Keratinocyte (primary cell): ENCODE measurements at regions not wholly inside any gene's neighbourhood (a gene's known extent, or its start where the extent isn't known, plus 50 kb on each side); places are given as distances from the start of the nearest gene placed in this dataset.
"Not testable (repeated sequence)": the region's sequence is repeated elsewhere in the genome, so short reads cannot be mapped to it uniquely, and the experiment has no call there.

Experiments used
- DNase-seq: peaks from one replicate; pipeline ENCODE4 v3.0.0-alpha.2; 2011; ENCODE audit warnings: low read depth, missing footprints, low spot score
- FAIRE-seq: peaks from 2 replicates; lab custom pipeline; 2011; peaks lifted over from hg19 to GRCh38; lab: Jason Lieb, UNC
- H2AFZ ChIP-seq: 2 replicates; pipeline ENCODE4 v1.6.0; 2012; ENCODE audit warnings: low read length, control low read depth, inconsistent platforms; ENCODE audit not compliant: control insufficient read depth
- H3K27ac ChIP-seq: 2 replicates; pipeline ENCODE4 v1.5.1; 2011; ENCODE audit warnings: low read length; ENCODE audit not compliant: control insufficient read depth, insufficient read depth
- H3K27me3 ChIP-seq: 3 replicates; pipeline ENCODE4 v1.6.0; 2011; ENCODE audit warnings: low read length; ENCODE audit not compliant: control insufficient read depth, insufficient read depth; ENCODE audit errors: extremely low read depth
- H3K36me3 ChIP-seq, 2 experiments: 2 replicates in 1 of 2; 3 replicates in 1 of 2; pipeline ENCODE4 v1.5.1; 2011; ENCODE audit warnings: low read length in 2 of 2, mild to moderate bottlenecking in 1 of 2; ENCODE audit not compliant: control insufficient read depth in 2 of 2, insufficient read depth in 2 of 2; ENCODE audit errors: extremely low read depth in 1 of 2
- H3K4me1 ChIP-seq: 3 replicates; pipeline ENCODE4 v1.5.1; 2011; ENCODE audit warnings: low read length; ENCODE audit not compliant: control insufficient read depth, insufficient read depth; ENCODE audit errors: extremely low read depth
- H3K4me2 ChIP-seq: 3 replicates; pipeline ENCODE4 v1.6.0; 2011; ENCODE audit warnings: low read depth, low read length; ENCODE audit not compliant: control insufficient read depth, insufficient read depth; ENCODE audit errors: extremely low read depth
- H3K4me3 ChIP-seq, 3 experiments: fragments of 200-600 bp in 1 of 3; sonication (generic) in 1 of 3; 2 replicates in 2 of 3; 3 replicates in 1 of 3; pipeline ENCODE4 v1.5.1; 2011 to 2016; ENCODE audit warnings: low read length in 3 of 3, mild to moderate bottlenecking in 3 of 3, control low read depth in 2 of 3, inconsistent platforms in 1 of 3, low read depth in 1 of 3, mixed read lengths in 1 of 3, mixed run types in 1 of 3, moderate library complexity in 1 of 3; ENCODE audit not compliant: control insufficient read depth in 2 of 3, insufficient read depth in 2 of 3; ENCODE audit errors: extremely low read depth in 1 of 3
- H3K79me2 ChIP-seq: 2 replicates; pipeline ENCODE4 v1.6.0; 2012; ENCODE audit warnings: low read length; ENCODE audit not compliant: control insufficient read depth, insufficient read depth
- H3K9ac ChIP-seq: 3 replicates; pipeline ENCODE4 v1.6.0; 2011; ENCODE audit warnings: low read length; ENCODE audit not compliant: control insufficient read depth, insufficient read depth; ENCODE audit errors: extremely low read depth
- H3K9me1 ChIP-seq: 3 replicates; pipeline ENCODE4 v1.6.0; 2011; ENCODE audit warnings: low read length; ENCODE audit not compliant: control insufficient read depth, insufficient read depth; ENCODE audit errors: extremely low read depth
- H3K9me3 ChIP-seq: 2 replicates; pipeline ENCODE4 v1.5.1; 2012; ENCODE audit warnings: low read depth, low read length; ENCODE audit not compliant: control insufficient read depth
- H4K20me1 ChIP-seq: 3 replicates; pipeline ENCODE4 v1.6.0; 2011; ENCODE audit warnings: low read length; ENCODE audit not compliant: control insufficient read depth, insufficient read depth; ENCODE audit errors: extremely low read depth
- EZH2 ChIP-seq: IDR thresholded peaks from one replicate; pipeline ENCODE4 v1.6.1; 2012; ENCODE audit warnings: inconsistent platforms, mild to moderate bottlenecking, low read length, moderate library complexity
- dilution Hi-C: fragments of 300-500 bp; cut with MboI; formaldehyde crosslinking; loops from one replicate; pipeline ENCODE4 v1.7.0; 2020; ENCODE audit warnings: low sequenced_read_pairs; ENCODE audit not compliant: extremely low pct_ligation_motif_present
- TF ChIP-seq, protein P1 (sequence below), 3 experiments: IDR thresholded peaks in 1 of 3; conservative IDR thresholded peaks in 1 of 3; optimal IDR thresholded peaks in 1 of 3; 2 replicates in 2 of 3; 3 replicates in 1 of 3; pipeline versions ENCODE3 to v1.5.1; 2011; ENCODE audit warnings: low read length in 3 of 3, mild to moderate bottlenecking in 3 of 3, moderate library complexity in 2 of 3, control low read depth in 1 of 3, inconsistent platforms in 1 of 3; ENCODE audit not compliant: insufficient read depth in 2 of 3; ENCODE audit errors: extremely low read depth in 1 of 3

DNA sequence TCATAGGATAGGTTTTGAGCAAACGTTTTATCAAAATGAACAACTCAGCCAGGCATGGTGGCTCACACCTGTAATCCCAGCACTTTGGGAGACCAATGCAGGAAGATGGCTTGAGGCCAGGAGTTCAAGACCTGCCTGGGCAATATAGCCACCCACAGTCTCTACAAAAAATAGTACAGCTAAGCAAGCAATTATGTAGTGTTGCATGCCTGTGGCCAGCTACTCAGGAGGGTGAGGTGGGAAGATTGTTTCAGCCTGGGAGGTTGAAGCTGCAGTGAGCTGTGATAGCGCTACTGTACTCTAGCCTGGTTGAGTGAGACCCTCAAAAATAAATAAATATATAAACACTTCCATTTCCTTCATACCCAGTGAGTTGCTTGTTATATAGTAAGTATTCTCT is 67.1 kb downstream of the LSMEM1 start:
- H3K4me2 ChIP-seq, result no peak overlapping the region
- TF ChIP-seq, protein P1, sequence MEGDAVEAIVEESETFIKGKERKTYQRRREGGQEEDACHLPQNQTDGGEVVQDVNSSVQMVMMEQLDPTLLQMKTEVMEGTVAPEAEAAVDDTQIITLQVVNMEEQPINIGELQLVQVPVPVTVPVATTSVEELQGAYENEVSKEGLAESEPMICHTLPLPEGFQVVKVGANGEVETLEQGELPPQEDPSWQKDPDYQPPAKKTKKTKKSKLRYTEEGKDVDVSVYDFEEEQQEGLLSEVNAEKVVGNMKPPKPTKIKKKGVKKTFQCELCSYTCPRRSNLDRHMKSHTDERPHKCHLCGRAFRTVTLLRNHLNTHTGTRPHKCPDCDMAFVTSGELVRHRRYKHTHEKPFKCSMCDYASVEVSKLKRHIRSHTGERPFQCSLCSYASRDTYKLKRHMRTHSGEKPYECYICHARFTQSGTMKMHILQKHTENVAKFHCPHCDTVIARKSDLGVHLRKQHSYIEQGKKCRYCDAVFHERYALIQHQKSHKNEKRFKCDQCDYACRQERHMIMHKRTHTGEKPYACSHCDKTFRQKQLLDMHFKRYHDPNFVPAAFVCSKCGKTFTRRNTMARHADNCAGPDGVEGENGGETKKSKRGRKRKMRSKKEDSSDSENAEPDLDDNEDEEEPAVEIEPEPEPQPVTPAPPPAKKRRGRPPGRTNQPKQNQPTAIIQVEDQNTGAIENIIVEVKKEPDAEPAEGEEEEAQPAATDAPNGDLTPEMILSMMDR (optimal IDR thresholded peaks at IDR 0.05 in 1 of 3, IDR thresholded peaks at IDR 0.05 in 1 of 3, conservative IDR thresholded peaks at IDR 0.05 in 1 of 3; ENCODE audit: extremely low read depth in 1 of 3, insufficient read depth in 2 of 3, low read length in 3 of 3), result no peak
- no peak for TF ChIP-seq EZH2
- H3K9me3 ChIP-seq, result no peaks in the 10 kb centered on the region
- no peak overlapping the region for H3K27ac ChIP-seq
- H3K79me2 ChIP-seq, result no peaks in the 10 kb centered on the region
- no peak overlapping the region for H3K9ac ChIP-seq
- no peaks in the 10 kb centered on the region for H3K4me1 ChIP-seq
- DNase-seq (no peak), FAIRE-seq (no peak)
- H4K20me1 ChIP-seq, result no peaks in the 10 kb centered on the region
- H3K4me3 ChIP-seq, result no peak overlapping the region
- H3K27me3 ChIP-seq, result no peaks in the 10 kb centered on the region
- no peaks in the 10 kb centered on the region for H3K36me3 ChIP-seq
- H2AFZ ChIP-seq, result no peak overlapping the region
- no peaks in the 10 kb centered on the region for H3K9me1 ChIP-seq
- dilution Hi-C loops, result no loop called here

DNA sequence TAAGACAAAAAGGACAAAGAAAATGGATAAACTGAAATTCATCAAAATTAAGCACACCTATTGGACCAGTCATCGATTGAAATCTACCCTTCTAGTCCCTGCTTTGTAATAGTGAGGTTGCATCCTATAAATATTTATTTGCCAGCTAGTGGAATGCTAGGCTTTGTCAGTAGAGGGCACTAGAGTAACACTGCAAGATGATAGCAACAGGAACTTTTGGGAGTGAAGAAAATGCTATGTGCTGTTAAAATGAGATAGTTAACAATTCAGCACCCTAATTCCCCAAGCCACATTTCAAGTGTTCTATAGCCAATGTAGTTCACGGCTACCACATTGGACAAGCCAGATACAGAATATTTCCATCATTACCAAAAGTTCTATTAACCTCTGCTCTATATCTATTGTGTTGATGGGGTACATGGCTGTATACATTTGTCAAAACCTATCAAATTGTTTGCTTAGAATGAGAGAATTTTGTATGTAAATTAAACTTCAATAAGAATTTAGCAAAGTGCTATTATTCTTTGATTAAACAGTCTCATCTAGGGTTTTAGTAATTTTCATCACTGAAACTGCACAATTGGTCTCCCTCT is 69.8 kb downstream of the LSMEM1 start:
- H3K4me2 ChIP-seq, result no peak overlapping the region
- no peak overlapping the region for H3K4me3 ChIP-seq
- no peak overlapping the region for H3K9ac ChIP-seq
- no peaks in the 10 kb centered on the region for H3K9me1 ChIP-seq
- no peaks in the 10 kb centered on the region for H3K27me3 ChIP-seq
- H3K4me1 ChIP-seq, result no peaks in the 10 kb centered on the region
- H2AFZ ChIP-seq, result no peak overlapping the region
- no peaks in the 10 kb centered on the region for H4K20me1 ChIP-seq
- dilution Hi-C loops, result no loop called here
- H3K9me3 ChIP-seq, result no peaks in the 10 kb centered on the region
- no peak overlapping the region for H3K27ac ChIP-seq
- no peak for TF ChIP-seq EZH2
- TF ChIP-seq, protein P1 (optimal IDR thresholded peaks at IDR 0.05 in 1 of 3, IDR thresholded peaks at IDR 0.05 in 1 of 3, conservative IDR thresholded peaks at IDR 0.05 in 1 of 3; ENCODE audit: extremely low read depth in 1 of 3, insufficient read depth in 2 of 3, low read length in 3 of 3), result peak in 2 of 3 experiments; percentile 87 to 91
- peak; percentile 23 for FAIRE-seq
- no peaks in the 10 kb centered on the region for H3K79me2 ChIP-seq
- peak; percentile 15 for DNase-seq
- H3K36me3 ChIP-seq, result no peaks in the 10 kb centered on the region

DNA sequence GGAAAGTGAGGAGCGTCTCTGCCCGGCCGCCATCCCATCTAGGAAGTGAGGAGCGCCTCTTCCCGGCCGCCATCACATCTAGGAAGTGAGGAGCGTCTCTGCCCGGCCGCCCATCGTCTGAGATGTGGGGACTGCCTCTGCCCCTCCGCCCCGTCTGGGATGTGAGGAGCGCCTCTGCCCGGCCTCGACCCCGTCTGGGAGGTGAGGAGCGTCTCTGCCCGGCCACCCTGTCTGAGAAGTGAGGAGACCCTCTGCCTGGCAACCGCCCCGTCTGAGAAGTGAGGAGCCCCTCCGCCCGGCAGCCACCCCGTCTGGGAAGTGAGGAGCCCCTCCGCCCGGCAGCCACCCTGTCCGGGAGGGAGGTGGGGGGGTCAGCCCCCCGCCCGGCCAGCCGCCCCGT is 70.7 kb downstream of the LSMEM1 start:
- H3K9ac ChIP-seq, dilution Hi-C loops, H4K20me1 ChIP-seq, H2AFZ ChIP-seq, H3K36me3 ChIP-seq, H3K79me2 ChIP-seq, FAIRE-seq, H3K9me3 ChIP-seq, H3K4me2 ChIP-seq, H3K9me1 ChIP-seq, DNase-seq, H3K4me1 ChIP-seq, H3K27ac ChIP-seq, H3K27me3 ChIP-seq, H3K4me3 ChIP-seq: not testable (repeated sequence)
